Endothelial cell of umbilical vein (primary cell): ENCODE measurements at regions not wholly inside any gene's neighbourhood (a gene's known extent, or its start where the extent isn't known, plus 50 kb on each side); places are given as distances from the start of the nearest gene placed in this dataset.

Experiments used
- BruUV-seq: library from RNA; stranded (reverse); fragments of 400-500 nt; replicated peaks from 2 replicates; lab custom pipeline; 2021; lab: Mats Ljungman, UMichigan
- CTCF ChIA-PET: fragments of 300-600, 350-600 bp; sonication (Branson Sonifier 250); formaldehyde crosslinking; loops from one replicate; lab custom pipeline; 2021; ENCODE audit warnings: antibody characterized with exemption, inconsistent platforms; lab: Charles Lee
- POLR2A ChIA-PET: fragments of 300-600, 350-600 bp; sonication (Branson Sonifier 250); formaldehyde crosslinking; loops from one replicate; lab custom pipeline; 2021; ENCODE audit warnings: antibody characterized with exemption, inconsistent platforms; lab: Charles Lee
- DNase-seq: peaks from one replicate; pipeline ENCODE4 v3.0.0-alpha.2; 2011; ENCODE audit warnings: low read depth, low spot score
- FAIRE-seq: peaks from 2 replicates; lab custom pipeline; 2011; peaks lifted over from hg19 to GRCh38; lab: Jason Lieb, UNC
- H2AFZ ChIP-seq: 2 replicates; pipeline ENCODE4 v1.6.0; 2012; ENCODE audit warnings: low read depth, low read length, control low read depth, inconsistent platforms
- H3K27ac ChIP-seq: 2 replicates; pipeline ENCODE4 v1.5.1; 2011; ENCODE audit warnings: low read depth, mild to moderate bottlenecking, control low read depth, low read length, moderate library complexity; ENCODE audit not compliant: insufficient read depth
- H3K27me3 ChIP-seq, 2 experiments: 2 replicates each; pipeline versions ENCODE4 v1.6.0 to v1.6.1; 2011; ENCODE audit warnings: low read length in 2 of 2, mixed read lengths in 1 of 2; ENCODE audit not compliant: control insufficient read depth in 2 of 2, insufficient read depth in 2 of 2
- H3K36me3 ChIP-seq, 2 experiments: 2 replicates in 1 of 2; 3 replicates in 1 of 2; pipeline ENCODE4 v1.5.1; 2011; ENCODE audit warnings: low read length in 2 of 2, mild to moderate bottlenecking in 1 of 2, moderate library complexity in 1 of 2; ENCODE audit not compliant: control insufficient read depth in 2 of 2, insufficient read depth in 2 of 2; ENCODE audit errors: extremely low read depth in 1 of 2
- H3K4me1 ChIP-seq: 3 replicates; pipeline ENCODE4 v1.5.1; 2011; ENCODE audit warnings: mild to moderate bottlenecking, low read length; ENCODE audit not compliant: control insufficient read depth, insufficient read depth; ENCODE audit errors: extremely low read depth
- H3K4me2 ChIP-seq: 2 replicates; pipeline ENCODE4 v1.6.1; 2011; ENCODE audit warnings: low read length, control low read depth, mixed read lengths; ENCODE audit not compliant: insufficient read depth
- H3K4me3 ChIP-seq, 3 experiments: fragments of 200-600 bp in 1 of 3; sonication (generic), shearing (Covaris generic) in 1 of 3; replicated peaks in 1 of 3; 2 replicates each; pipeline ENCODE4 v1.5.1; 2011 to 2016; ENCODE audit warnings: control low read depth in 3 of 3, low read length in 3 of 3, mild to moderate bottlenecking in 2 of 3, inconsistent platforms in 1 of 3, low read depth in 1 of 3, moderate library complexity in 1 of 3; ENCODE audit not compliant: insufficient read depth in 1 of 3
- H3K79me2 ChIP-seq: 2 replicates; pipeline ENCODE4 v1.6.0; 2012; ENCODE audit warnings: low read length, inconsistent platforms; ENCODE audit not compliant: control insufficient read depth, insufficient read depth
- H3K9ac ChIP-seq: replicated peaks from 2 replicates; pipeline ENCODE3; 2011; ENCODE audit warnings: low read length, control low read depth; ENCODE audit not compliant: insufficient read depth; ENCODE audit errors: extremely low read depth
- H3K9me1 ChIP-seq: replicated peaks from 3 replicates; pipeline ENCODE4 v1.6.0; 2011; ENCODE audit warnings: mild to moderate bottlenecking, low read length; ENCODE audit not compliant: control insufficient read depth, insufficient read depth; ENCODE audit errors: extremely low read depth
- H3K9me3 ChIP-seq: replicated peaks from 2 replicates; pipeline ENCODE4 v1.5.1; 2012; ENCODE audit warnings: low read length, inconsistent platforms; ENCODE audit not compliant: control insufficient read depth, insufficient read depth
- H4K20me1 ChIP-seq: replicated peaks from 2 replicates; pipeline ENCODE3; 2011; ENCODE audit warnings: mild to moderate bottlenecking, low read length; ENCODE audit not compliant: control insufficient read depth, insufficient read depth; ENCODE audit errors: extremely low read depth
- CTCF ChIP-seq, 2 donors: IDR thresholded peaks; 1 replicate in 1 of 2; 2 replicates in 1 of 2; pipeline ENCODE4 v1.5.1; 2011; ENCODE audit warnings: low read length in 2 of 2, mild to moderate bottlenecking in 2 of 2, moderate library complexity in 2 of 2, control low read depth in 1 of 2, inconsistent platforms in 1 of 2, low read depth in 1 of 2; ENCODE audit not compliant: insufficient read depth in 1 of 2; ENCODE audit errors: extremely low read depth in 1 of 2
- EZH2 ChIP-seq: IDR thresholded peaks from 2 replicates; pipeline ENCODE4 v1.6.1; 2012; ENCODE audit warnings: borderline replicate concordance, low read depth, mild to moderate bottlenecking, moderate library complexity, low read length, inconsistent platforms; ENCODE audit not compliant: severe bottlenecking
- FOS ChIP-seq: IDR thresholded peaks from 2 replicates; pipeline ENCODE4 v1.6.1; 2011; ENCODE audit warnings: mild to moderate bottlenecking, low read length, moderate library complexity, borderline replicate concordance; ENCODE audit not compliant: insufficient read depth
- GATA2 ChIP-seq: IDR thresholded peaks from 2 replicates; pipeline ENCODE4 v1.7.0; 2011; ENCODE audit warnings: low read depth, mild to moderate bottlenecking, moderate library complexity, mixed read lengths, low read length; ENCODE audit not compliant: insufficient read length, insufficient read depth
- JUN ChIP-seq: IDR thresholded peaks from 2 replicates; pipeline ENCODE4 v1.6.1; 2011; ENCODE audit warnings: borderline replicate concordance, low read depth; ENCODE audit not compliant: insufficient read length, insufficient read depth
- MAX ChIP-seq: IDR thresholded peaks from 2 replicates; pipeline ENCODE4 v1.6.1; 2011; ENCODE audit not compliant: insufficient read depth, insufficient read length
- MYC ChIP-seq: IDR thresholded peaks from one replicate; pipeline ENCODE4 v1.6.1; 2011; ENCODE audit warnings: mild to moderate bottlenecking, low read depth, low read length
- POLR2A ChIP-seq: IDR thresholded peaks from 2 replicates; pipeline ENCODE4 v1.6.1; 2012; ENCODE audit warnings: low read depth, mild to moderate bottlenecking, control low read depth, low read length
- POLR2AphosphoS5 ChIP-seq: IDR thresholded peaks from 2 replicates; pipeline ENCODE4 v1.6.1; 2012; ENCODE audit warnings: low read depth, mild to moderate bottlenecking, control low read depth, low read length, moderate library complexity; ENCODE audit not compliant: insufficient read depth
- dilution Hi-C: fragments of 300-500 bp; cut with MboI; formaldehyde crosslinking; loops from one replicate; pipeline ENCODE4 v1.15.0; 2019; ENCODE audit warnings: low sequenced_read_pairs; ENCODE audit not compliant: extremely low pct_ligation_motif_present
- intact Hi-C: fragments of 100-400 bp; cut with micrococcal nuclease; formaldehyde crosslinking; loops from one replicate; pipeline ENCODE4 v1.10.0; 2022

- H3K4me2 ChIP-seq, result no peak overlapping the region
- no peaks in the 10 kb centered on the region for H4K20me1 ChIP-seq
- no peaks in the 10 kb centered on the region for H3K27me3 ChIP-seq
- dilution Hi-C loops, result no loop called here
- H3K4me3 ChIP-seq, result no peak overlapping the region
- no peaks in the 10 kb centered on the region for H3K9me3 ChIP-seq
- CTCF ChIA-PET, result no interaction called here
- FAIRE-seq (peak; percentile 57), DNase-seq (no peak)
- no peak overlapping the region for H3K27ac ChIP-seq
- H3K4me1 ChIP-seq, result peaks cover 13% of the 10 kb centered on the region
- H3K36me3 ChIP-seq, result no peaks in the 10 kb centered on the region
- H3K9me1 ChIP-seq, result no peaks in the 10 kb centered on the region
- no TSS peak for BruUV-seq
- no peaks in the 10 kb centered on the region for H3K79me2 ChIP-seq
- H2AFZ ChIP-seq, result no peak overlapping the region
- TF ChIP-seq CTCF (IDR thresholded peaks at IDR 0.05; ENCODE audit: extremely low read depth in 1 of 2, insufficient read depth in 1 of 2, low read depth in 1 of 2, low read length in 2 of 2), result no peak
- no peak for TF ChIP-seq POLR2A
- no peak for TF ChIP-seq GATA2
- TF ChIP-seq FOS, result no peak
- no peak for TF ChIP-seq POLR2AphosphoS5
- intact Hi-C loops, result loop anchor here (1.0 kb wide), 1 partner anchor 49 kb away; no protein-coding TSS in a partner anchor
- no peak overlapping the region for H3K9ac ChIP-seq
- POLR2A ChIA-PET, result no interaction called here
Observed at GRCh38 chr15:47398594-47398993, 318.7 kb upstream of the SEMA6D start.

DNA sequence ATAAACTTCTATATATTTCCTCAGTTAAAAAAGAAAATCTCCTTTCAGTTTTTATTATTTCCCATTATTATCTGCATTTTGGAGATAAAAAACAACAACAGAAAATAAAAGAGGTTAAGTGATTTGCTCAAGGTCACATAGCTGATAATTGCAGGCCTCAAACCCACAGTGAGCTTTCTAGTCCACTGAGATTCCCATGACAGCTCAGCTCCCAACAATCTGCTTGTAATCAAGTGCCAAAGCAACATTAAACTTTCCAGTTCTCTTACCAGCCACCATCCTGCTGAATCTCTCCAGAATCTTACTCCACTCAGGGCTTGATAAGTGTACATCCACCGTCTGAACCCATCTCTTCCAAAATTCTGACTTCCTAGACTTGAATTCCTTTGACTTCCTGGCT lies 318.2 kb upstream of the SEMA6D start:
- FAIRE-seq, result peak; percentile 38
- no peaks in the 10 kb centered on the region for H3K36me3 ChIP-seq
- TF ChIP-seq JUN (no peak), GATA2 (no peak), MYC (no peak), MAX (no peak), EZH2 (no peak), POLR2A (no peak), FOS (no peak), CTCF (IDR thresholded peaks at IDR 0.05; ENCODE audit: extremely low read depth in 1 of 2, insufficient read depth in 1 of 2, low read depth in 1 of 2, low read length in 2 of 2) (no peak), POLR2AphosphoS5 (no peak)
- CTCF ChIA-PET, result no interaction called here
- intact Hi-C loops (no loop called here), dilution Hi-C loops (no loop called here)
- H4K20me1 ChIP-seq, result no peaks in the 10 kb centered on the region
- H3K4me2 ChIP-seq, result no peak overlapping the region
- POLR2A ChIA-PET, result no interaction called here
- H3K4me3 ChIP-seq, result no peak overlapping the region
- H3K4me1 ChIP-seq, result peaks cover 13% of the 10 kb centered on the region
- H3K79me2 ChIP-seq, result no peaks in the 10 kb centered on the region
- H3K27ac ChIP-seq, result no peak overlapping the region
- BruUV-seq, result no TSS peak
- no peaks in the 10 kb centered on the region for H3K9me1 ChIP-seq
- no peaks in the 10 kb centered on the region for H3K9me3 ChIP-seq
- H2AFZ ChIP-seq, result no peak overlapping the region
- no peak overlapping the region for H3K9ac ChIP-seq
- H3K27me3 ChIP-seq, result no peaks in the 10 kb centered on the region
- DNase-seq, result no peak
